Omental fat pad (tissue), 3 donors: ENCODE measurements at regions not wholly inside any gene's neighbourhood (a gene's known extent, or its start where the extent isn't known, plus 50 kb on each side); places are given as distances from the start of the nearest gene placed in this dataset.
"Not testable (repeated sequence)": the region's sequence is repeated elsewhere in the genome, so short reads cannot be mapped to it uniquely, and the experiment has no call there.

Experiments used
- ATAC-seq: fragments of 150-250 bp; one replicate; pipeline ENCODE4 v1.9.1; 2016; ENCODE audit warnings: mild to moderate bottlenecking, moderate library complexity; ENCODE audit not compliant: low FRiP score
- DNase-seq: peaks from one replicate; pipeline ENCODE4 v3.0.0-alpha.2; 2019; ENCODE audit warnings: low spot score
- TF ChIP-seq, protein P1 (sequence below), 3 donors: fragments of 450-650 bp; IDR thresholded peaks; one replicate each; pipeline ENCODE4 v1.5.1; 2016 to 2017; ENCODE audit warnings: antibody characterized with exemption in 3 of 3, mild to moderate bottlenecking in 3 of 3, moderate library complexity in 2 of 3

DNA sequence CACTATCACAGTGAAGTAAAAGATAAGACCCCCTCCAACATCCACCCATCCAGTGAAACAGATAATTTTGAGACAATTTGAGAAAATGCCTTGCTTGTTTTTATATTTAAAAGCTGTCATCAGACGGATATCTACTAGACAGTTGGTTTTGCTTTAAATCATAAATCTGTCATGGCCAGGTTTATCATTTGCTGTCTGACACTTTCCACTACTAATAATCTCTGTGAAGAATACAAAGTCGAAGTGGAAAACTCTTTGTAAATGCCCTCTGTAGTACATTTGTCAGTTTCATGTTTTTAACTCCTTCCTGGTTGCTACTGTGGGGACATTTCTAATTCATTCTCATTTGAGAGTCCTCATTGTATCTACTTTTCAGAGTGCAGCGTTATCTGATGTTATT is 1606.2 kb upstream of the PCDH7 start:
- DNase-seq (no peak), ATAC-seq (no peak)
- TF ChIP-seq, protein P1, sequence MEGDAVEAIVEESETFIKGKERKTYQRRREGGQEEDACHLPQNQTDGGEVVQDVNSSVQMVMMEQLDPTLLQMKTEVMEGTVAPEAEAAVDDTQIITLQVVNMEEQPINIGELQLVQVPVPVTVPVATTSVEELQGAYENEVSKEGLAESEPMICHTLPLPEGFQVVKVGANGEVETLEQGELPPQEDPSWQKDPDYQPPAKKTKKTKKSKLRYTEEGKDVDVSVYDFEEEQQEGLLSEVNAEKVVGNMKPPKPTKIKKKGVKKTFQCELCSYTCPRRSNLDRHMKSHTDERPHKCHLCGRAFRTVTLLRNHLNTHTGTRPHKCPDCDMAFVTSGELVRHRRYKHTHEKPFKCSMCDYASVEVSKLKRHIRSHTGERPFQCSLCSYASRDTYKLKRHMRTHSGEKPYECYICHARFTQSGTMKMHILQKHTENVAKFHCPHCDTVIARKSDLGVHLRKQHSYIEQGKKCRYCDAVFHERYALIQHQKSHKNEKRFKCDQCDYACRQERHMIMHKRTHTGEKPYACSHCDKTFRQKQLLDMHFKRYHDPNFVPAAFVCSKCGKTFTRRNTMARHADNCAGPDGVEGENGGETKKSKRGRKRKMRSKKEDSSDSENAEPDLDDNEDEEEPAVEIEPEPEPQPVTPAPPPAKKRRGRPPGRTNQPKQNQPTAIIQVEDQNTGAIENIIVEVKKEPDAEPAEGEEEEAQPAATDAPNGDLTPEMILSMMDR (IDR thresholded peaks at IDR 0.05) = no peak

DNA sequence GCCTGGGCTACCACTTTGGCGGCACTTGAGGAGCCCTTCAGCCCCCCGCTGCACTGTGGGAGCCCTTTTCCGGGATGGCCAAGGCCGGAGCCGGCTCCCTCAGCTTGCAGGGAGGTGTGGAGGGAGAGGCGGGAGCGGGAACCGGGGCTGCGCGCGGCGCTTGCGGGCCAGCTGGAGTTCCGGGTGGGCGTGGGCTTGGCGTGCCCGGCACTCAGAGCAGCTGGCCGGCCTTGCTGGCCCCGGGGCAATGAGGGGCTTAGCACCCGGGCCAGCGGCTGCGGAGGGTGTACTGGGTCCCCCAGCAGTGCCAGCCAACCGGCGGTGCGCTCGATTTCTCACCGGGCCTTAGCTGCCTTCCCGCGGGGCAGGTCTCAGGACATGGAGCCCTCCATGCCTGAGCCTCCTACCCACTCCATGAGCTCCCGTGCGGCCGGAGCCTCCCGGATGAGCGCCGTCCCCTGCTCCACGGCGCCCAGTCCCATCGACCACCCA is 1602.9 kb upstream of the PCDH7 start:
- not testable (repeated sequence) for DNase-seq, ATAC-seq

DNA sequence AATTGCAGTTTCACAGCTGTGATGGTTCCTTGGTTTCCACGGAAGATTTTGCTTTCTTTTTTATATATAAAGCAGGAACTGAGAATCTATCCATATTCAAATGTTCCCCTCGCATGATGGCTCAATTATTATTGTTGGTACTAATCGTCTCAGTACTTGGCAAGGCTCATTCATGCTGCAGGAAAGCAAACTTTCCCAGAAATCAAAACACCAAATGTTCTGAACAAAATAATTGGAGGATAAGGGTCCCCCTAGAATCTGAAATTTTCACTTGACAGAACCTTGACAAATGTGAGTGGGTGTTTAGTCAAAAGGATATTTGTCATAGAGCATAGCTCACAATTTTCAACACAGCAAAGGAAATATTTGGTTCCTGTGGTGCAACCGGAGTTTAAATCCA is 1598.6 kb upstream of the PCDH7 start:
- ATAC-seq = no peak
- TF ChIP-seq, protein P1 (IDR thresholded peaks at IDR 0.05) = no peak
- no peak for DNase-seq

DNA sequence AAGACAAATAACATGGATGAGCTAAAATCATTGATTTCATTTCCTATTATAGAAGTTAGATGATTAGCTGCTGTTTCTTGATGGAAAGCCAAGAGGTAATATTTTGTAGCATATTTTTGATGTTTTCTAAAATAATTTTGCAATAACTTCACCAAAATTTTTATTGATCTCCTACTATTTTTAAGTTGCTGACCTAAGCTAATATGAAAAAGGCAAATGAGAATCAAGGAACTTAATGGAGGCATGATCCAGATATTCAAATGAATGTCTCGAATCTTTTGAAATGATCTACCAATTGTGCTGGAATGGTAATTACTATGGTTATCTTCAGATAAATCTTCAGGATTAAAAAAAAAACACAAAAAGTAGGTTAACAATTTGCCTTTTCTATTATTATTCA is 1591.4 kb upstream of the PCDH7 start:
- DNase-seq = no peak
- TF ChIP-seq, protein P1 (IDR thresholded peaks at IDR 0.05) = no peak
- no peak for ATAC-seq

DNA sequence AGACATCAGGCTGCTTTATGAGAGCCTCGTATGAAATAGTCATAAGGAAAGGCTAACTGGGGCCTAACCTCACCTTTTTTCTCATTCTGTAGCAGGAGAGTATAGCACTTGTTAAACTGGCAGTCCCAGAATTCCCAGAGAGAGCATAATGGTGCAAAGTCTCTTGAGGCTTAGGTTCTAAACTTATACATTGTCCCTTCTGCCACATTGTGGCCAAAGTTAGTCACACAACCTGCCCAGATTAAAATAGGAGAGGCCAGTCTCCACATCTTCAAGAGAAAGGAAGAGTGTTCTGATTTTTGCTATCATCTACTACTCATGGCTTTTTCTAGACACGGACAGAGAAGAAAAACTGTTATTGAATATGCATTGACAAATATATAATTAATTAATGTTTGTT is 1588.9 kb upstream of the PCDH7 start:
- no peak for ATAC-seq
- TF ChIP-seq, protein P1 (IDR thresholded peaks at IDR 0.05) = no peak
- DNase-seq = no peak

DNA sequence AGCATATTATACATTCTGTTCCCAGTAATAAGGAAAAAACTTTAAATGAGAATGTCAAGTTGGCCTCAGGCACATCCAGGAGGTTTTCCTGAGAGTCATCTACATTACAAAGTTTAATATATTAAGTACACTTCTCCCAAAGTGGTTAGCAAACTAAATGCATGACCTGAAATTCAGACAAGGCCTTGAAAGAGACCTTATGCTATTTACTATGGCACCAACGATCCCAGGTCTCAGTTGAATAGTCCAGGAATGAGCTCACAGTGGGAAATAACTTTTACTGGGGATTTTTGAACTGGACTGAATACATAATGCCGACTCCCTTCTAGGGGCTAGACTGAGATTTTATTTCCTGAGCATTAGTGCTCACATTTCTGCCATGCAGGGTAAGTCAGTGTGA is 1577.5 kb upstream of the PCDH7 start:
- ATAC-seq (no peak), DNase-seq (no peak)
- TF ChIP-seq, protein P1 (IDR thresholded peaks at IDR 0.05) = no peak

DNA sequence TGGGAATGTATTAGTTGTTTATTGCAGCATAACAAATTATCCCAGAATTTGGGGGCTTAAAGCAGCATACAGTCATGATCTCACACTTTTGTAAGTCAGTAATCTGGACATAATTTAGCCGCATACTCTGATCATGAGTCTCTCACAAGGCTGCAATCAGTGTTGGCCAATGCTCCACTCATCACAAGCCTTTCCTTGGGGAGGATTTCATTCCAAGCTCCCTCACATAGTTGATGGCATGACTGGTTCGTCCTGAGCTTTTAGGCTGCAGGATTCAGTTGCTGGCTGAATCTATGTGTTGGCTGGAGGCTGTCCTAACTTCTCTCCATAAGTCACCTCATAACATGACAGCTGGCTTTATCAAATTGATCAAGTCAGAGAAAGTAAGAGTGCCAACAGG is 1568.6 kb upstream of the PCDH7 start:
- TF ChIP-seq, protein P1 (IDR thresholded peaks at IDR 0.05) = no peak
- DNase-seq (no peak), ATAC-seq (no peak)

DNA sequence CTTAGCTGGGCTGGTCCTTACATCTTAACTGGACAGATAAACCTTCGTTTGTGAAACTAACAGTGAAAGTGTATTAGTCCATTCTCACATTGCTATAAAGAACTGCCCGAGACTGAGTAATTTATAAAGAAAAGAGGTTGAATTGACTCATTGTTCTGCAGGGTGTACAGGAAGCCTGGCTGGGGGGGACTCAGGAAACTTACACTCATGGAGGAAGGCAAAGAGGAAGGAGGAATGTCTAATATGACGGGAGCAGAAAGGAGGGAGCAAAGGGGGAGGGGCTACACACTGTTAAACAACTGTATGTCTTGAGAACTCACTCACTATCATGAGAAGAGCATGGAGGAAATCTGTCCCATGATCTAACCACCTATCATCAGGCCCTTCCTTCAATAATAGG is 1566.5 kb upstream of the PCDH7 start:
- TF ChIP-seq, protein P1 (IDR thresholded peaks at IDR 0.05) = no peak
- DNase-seq (no peak), ATAC-seq (no peak)
